ENCODE measurements at regions not wholly inside any gene's neighbourhood (a gene's known extent, or its start where the extent isn't known, plus 50 kb on each side); places are given as distances from the start of the nearest gene placed in this dataset.

DNA sequence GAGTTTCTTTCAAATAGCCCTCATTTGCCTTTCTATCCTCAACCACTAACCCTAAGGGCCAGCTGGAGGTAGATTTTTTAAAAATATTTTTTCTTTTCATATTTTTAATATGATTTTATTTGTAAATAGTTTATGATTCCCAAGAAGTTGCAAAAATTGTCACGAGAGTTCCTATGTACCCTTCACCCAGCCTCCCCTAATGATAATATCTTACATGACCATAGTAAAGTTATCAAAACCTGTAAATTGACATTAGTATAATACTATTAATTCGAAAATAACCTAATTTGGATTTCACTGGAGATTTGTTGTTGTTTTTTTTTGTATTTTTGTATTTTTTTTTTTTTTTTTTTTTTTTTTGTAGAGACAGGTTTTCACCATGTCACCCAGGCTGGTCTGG, 495.5 kb downstream of the MIAT start (continued):
- TF ChIP-seq EP300 (IDR thresholded peaks at IDR 0.05; ENCODE audit: borderline replicate concordance in 1 of 2, low read depth in 2 of 2, low read length in 2 of 2), result no peak
- no peak for TF ChIP-seq SIX5 (IDR thresholded peaks at IDR 0.05; ENCODE audit: low read depth, low read length)

Measured in H1 (cell line).